ENCODE measurements at regions not wholly inside any gene's neighbourhood (a gene's known extent, or its start where the extent isn't known, plus 50 kb on each side); places are given as distances from the start of the nearest gene placed in this dataset.
"Not testable (repeated sequence)": the region's sequence is repeated elsewhere in the genome, so short reads cannot be mapped to it uniquely, and the experiment has no call there.

DNA sequence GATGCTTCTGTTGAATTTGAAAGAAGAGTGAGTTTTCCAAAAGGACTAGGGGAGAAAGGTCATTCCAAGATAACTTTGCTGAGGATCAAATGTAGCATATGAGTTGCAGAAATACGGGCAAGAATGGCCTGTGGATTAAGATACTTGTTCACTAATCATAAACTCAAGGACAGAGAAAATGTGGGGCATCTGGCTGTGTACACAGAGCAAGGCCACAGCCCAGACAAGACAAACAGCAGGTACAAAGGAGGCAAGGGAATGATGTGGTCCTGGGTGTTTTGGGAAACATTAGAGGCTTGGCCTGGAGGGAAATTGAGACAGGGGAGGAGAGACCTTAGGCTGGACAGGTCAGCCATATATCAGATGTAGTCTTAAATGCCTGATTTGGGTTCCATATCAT, 254.8 kb downstream of the TTC32 start:
- DNase-seq: no peak

DNA sequence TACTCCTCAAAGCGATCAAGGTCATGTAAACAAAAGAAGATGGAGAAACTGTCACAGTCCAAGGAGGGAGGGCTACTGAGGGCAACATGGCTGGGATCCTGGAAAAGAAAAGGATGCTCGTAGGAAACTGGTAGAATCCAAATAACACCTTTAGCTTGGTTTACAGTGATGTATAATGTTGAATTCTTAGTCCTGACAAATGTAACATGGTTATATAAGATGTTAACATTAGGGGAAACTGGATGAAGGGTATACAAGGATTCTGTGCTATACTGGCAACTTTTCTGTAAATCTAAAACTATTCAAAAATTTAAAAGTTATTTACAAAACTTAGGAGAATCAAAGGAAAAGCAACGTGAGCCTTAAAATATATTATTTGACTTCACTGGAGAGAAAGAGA, 257.0 kb downstream of the TTC32 start:
- DNase-seq: no peak

DNA sequence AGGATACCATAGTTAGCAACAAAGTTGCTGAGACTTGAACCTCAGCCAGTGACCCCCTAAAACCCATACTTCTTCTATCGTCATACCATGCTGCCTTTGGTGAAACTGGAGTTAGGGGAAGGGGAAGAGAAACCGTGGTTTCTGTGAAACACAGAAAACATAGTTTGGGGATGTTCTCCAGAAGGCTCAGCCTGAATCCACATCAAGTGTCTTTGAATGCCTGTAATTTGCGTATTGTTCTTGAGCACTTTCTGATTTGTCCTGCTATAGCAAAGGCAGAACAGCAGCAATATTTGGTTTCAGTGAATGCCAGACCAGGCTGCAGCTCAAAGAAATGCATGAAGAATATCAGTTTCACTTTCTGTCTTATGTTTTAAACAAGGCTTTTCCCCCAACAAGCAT, 258.7 kb downstream of the TTC32 start:
- no peak for DNase-seq

DNA sequence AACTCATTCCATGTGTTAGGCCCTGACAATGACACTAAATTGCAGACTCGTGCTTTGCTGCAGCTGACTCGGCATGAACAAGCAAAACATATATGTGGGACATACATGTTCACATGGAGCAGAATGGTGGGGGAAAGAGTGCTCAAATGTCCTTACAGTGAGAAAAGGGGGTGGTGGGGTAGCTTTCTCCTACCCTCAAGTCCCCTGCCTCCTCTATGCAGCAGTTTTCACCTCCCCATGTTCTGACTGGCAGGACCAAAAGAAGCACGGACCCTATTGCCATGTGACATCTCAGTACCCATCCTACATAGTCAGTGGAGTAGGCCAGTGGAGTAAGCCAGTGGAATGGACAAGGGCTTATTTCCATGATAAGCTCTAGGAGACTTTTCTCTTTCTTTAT, 259.3 kb downstream of the TTC32 start:
- DNase-seq: no peak

DNA sequence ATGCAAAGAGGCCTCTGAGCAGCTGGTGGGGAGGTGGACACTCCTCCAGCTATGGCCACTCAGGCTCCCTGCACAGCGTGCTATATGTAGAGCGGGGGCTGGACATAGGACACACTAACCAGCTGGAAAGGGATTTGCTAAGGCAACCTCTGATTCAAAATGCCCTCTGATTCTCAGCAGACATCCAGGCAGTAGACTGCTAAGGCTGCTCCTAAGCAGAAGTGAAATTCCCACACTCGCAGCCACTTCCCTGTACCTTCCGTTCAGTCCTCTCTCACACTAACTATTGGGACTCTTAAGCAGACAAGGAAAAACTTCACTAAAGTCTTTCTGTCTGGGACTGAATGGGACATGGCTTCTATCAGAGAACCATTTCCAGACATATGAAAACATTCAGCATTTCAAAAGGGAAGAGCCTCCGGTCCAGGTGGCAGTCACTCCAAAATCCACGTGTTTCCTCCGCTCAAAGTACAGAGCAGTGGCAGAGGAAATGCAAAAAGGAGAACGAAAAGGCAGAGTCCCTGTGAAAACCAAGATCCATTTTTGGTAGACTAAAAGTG, 265.8 kb downstream of the TTC32 start:
- DNase-seq: no peak

DNA sequence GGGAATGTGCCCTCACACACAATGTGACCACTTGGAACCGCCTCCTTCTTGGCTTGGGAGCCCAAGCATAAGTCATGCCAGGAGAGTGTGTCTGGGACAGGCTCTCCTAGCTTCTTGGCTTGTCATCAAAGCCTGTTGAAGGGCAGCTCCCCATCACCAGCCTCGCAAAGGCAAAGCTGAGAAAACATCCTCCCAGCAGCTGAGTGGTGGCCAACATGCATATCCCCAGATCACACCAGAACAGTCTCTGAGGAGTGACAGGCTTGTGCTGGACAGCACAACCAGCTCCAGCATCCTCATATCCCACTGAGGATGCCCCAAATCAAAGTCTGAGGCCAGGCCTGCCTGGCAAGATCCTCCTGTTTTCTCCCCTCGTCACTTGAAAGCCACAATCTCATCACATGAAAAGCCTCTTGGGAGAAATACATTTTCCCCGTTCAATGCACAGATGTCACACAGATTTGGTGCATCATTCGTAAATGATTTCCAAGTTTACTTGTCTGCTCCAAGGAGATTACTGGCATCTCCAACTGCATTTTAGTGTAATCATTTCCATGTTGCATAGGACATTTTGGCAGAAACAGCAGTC, 269.3 kb downstream of the TTC32 start:
- DNase-seq: peak; percentile 18

DNA sequence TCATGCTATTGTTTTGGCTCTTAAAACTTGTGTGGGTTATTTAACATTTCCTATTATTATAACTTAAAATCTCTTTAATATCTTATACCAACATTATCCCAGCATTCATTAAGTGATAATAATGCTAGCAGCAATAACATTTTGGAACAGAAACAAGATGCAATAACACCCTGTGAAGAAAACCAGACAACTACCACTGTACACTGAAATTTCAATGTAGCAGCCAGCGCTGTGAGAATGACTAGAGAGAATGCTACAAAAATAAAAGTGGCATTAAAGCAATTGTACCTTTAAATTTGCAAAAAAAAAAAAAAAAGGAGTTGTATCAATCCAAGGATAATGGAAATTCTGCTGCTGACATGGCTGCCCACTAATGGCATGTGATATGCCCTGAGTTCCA, 269.9 kb downstream of the TTC32 start:
- DNase-seq: no peak

DNA sequence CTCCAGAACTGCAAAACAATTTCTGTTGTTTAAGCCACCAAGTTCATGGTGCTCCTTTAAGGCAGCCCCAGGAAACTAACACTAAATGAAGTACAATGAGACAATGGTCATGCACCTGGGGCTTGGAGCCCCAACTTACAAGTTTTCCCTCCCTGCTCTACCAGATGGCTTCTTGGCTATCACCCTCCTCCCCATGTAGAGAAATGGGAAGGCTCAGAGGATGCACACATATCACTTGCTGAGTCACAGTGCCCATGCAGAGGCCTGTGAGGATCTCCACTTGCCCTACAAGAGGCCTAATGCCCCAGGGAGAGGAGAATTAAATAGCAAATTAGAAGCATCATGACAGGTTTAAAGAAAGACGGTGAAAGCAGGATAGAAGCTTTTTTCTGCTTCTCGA, 270.9 kb downstream of the TTC32 start:
- DNase-seq: no peak

DNA sequence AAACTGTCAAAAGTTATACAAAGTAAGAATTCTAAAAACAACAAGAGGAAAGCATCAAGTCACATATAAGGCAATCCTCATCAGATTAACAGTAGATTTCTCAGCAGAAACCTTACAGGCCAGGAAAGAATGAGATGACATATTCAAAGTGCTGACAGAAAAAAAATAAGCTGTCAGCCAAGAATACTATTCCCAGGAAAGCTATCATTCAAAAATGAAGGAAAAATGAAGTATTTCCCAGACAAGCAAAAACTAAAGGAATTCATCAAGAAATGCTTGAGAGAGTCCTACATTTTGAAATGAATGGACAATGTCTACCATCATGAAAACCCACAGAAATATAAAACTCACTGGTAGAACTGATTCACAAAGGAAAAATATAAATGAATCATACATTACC, 268.9 kb upstream of the OSR1 start:
- DNase-seq: no peak

DNA sequence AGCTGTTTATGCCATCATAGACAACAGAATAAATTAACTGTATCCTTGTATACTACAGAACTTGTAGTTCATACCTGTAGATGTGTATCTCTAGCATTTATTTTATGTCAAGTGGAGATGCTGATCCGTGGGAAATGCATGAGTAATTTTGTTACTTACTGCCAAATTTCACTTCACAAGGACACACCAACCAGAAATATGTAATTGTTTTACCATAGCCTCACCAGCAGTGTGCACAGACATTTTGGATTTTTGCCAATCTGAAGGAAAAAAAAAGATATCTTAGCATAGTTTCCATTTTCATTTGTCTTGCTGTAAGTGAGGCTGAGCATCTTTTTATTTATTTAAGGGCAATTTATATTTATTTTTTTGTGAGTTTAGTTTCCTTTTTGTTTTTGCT, 265.1 kb upstream of the OSR1 start:
- no peak for DNase-seq

DNA sequence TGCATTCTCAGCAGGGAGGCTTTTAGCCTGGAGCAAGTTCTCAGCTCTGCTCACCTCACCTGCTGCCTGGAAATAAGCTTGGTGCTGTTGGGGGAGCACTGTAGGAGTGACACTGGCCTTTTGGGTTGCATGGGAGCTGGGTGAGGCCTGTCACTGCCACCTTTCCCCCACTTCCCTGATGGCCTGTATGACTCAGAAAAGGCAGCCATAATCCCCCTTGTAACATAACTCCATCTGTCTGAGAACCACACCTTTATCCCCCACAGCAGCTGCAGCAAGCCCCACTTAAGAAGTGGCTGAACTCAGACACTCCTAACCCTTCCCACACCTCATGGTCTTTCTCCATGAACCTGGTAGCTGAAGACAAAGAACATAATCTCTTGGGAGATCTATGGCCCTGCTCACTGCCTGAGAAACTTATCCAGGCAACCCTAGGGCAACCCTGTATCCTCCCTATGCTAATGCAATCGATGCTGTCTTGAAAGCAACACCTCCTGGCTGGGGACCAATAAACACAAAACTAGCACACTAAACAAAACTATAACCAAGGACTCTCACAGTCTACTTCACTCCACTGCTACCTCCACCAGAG, 258.9 kb upstream of the OSR1 start:
- no peak for DNase-seq

DNA sequence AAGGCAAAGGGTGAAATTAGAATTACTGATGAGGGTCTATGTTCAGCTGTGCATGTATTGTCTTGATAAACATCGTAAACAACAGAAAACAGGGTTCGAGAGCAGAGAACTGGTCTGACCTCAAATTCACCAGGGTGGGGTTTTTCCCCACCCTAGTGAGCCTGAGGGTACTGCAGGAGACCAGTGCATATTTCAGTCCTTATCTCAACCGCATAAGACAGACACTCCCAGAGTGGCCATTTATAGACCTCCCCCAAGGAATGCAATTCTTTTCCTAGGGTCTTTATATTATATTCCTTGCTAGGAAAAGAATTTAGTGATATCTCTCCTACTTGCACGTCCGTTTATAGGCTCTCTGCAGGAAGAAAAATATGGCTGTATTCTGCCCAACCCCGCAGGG, 257.0 kb upstream of the OSR1 start:
- not testable (repeated sequence) for DNase-seq

DNA sequence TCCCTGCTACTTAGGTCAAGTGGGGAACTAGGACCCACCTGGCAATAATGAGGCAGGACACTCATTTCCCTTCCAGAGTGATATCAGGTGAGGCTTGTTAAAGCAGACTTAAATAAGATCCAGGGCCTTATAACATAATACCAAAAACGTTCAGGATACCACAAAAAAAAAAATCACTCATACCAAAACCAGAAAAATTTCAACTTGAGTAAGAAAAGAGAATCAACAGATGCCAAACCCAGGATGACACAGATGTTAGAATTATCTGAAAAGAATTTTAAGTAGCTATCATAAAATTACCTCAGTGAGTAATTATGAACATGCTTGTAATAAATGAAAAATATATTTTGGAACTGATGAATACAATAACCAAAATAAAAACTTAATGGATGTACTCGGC, 255.6 kb upstream of the OSR1 start:
- no peak for DNase-seq

DNA sequence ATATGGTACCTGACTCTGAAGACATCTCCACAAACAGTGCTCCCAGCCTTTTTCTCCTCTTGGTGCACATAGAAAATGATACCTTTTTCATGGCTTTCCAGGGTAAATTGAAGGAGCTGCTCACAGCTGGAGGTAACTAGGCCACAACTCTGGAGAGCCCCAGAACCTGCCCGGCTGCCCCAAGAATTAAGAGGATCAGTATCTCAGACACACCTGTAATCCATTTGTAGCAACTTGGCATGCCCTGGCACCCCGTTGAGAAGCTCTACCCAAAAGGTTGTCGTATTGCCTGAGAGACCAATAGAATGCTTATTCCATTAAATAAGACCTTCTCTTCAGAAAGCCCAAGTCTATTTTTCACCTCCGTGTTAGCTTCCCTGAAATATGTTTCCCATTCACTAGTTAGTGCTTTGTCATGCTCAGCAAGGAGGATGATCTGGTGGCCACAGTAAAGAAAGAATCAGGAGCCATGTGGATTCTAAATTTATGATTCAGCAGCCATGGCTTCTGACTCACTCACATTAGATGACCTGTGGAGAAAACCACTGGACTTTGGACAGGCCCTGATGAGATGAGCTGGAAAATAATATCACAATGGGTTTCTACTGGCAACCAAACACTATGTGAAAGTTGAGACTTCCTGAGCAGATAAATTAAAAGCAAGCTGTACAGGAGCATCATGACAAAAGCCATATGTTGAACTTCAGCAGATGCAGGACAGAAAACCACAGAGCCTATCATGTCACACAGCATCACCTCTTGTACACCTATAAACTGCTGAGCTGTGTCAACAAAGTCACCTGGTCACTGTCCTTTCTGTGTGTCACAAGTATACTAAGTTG, 253.3 kb upstream of the OSR1 start:
- no peak for DNase-seq

DNA sequence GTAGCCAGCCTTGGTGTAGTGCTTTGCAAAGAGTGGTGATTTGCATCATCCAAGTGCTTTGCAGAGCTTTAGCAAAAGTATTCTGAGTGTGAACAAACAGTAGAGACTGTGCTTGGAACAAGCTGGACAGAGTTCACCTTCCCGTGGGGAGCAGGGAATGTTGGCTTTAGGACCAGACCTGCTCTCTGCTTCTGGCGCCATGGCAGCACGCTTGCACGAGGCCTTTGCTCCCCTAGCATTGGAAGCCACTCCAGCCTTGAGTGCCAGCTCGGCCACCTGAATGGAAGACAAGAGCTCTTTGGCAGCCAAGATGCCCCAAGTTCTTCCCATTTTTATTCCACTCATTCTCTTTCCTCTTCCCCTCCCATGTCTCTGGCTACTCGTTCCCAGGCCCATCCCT, 250.8 kb upstream of the OSR1 start:
- no peak for DNase-seq

DNA sequence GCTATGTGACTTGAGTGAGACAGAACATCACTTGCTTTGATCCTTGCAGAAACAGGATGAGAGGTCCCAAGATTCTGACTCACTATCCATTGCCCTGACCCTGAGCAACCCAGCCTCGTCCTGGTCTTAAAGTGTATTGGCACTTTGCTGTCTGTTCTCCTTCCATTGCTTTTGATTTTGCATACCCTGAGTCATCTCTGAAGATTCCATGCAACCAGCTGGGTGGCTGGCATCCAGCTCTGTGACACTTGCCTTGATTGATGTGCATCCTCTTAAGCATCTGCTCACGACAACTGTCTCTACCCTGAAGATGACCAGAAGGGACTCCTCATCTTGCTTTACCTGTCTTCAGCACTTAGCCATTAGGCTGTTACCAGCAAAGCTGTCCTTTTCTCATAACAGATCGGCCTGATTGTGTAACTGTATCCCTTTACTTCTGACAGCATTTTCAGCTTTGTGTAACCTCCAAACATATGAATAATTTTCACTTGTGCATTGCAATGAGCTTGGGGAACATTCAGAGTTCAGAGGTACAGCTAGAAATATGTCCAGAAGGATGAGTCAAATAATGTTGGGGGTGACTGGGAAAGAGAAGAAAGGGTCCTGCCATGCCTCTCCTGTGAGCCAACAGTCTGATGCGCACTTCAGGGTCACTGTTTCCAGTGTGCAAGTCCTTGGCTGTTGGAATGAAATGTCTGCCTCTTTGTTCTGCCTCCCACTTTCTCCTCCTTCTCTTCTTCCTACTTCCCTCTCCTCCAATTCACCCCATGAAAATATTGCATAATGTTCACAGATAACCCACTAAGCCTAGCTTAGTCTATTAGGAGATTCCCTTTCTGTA, 249.7 kb upstream of the OSR1 start:
- DNase-seq: no peak

DNA sequence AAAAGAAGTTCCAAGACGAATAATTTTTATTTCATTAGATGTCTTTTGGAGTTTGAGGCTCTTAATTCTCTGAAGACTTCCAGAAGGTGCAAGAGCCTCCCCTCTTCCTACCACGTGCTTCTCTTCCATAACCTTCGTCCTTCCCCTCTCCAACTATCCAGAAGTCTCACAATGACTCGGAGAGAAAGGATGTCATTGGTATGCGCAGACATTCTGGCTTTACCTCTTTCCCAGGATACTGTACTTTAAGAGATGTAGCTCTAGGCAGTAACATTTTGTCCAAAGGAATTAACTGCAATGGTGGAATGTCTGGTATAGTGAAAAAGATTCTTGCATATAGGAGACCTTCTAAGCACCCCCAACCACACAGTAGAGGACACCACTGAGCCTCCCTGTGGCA, 249.0 kb upstream of the OSR1 start:
- DNase-seq: no peak

DNA sequence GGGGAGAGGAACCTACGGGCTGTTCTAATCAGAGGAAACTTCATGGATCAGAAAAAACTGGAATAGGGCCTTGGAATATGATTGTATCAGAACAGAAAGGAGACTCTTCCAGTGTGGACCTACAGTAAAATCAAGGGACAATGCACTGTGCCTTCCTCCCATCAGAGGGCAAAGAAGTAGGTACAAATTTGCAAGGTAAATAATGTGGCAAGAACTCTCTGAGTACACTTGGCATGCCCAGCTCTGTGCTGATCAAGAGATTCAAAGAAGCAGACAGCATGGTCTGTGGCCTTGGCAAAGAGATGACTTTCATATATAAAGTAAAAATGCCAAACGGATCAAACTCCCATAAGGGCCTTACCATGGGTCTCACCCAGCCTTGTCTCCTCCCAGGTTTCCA, 242.6 kb upstream of the OSR1 start:
- no peak for DNase-seq

DNA sequence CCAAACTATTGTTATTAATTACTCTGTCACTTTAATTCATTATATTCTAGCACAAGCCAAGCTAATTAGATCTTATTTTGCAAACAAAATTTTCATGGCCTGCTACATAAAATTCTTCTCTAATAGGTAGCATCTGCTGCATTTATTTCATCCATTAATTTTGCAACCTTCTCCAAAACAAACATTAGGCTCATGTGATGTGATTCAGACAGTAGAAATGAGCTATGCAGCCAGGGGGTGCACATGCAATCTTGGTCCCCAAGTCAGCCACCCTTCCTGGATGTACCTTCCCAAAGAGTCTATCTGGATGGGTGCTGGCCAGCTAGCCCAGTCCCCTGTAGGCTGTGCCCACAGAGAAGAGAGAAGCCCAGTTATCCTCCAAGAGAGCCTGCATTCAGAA, 242.1 kb upstream of the OSR1 start:
- no peak for DNase-seq

DNA sequence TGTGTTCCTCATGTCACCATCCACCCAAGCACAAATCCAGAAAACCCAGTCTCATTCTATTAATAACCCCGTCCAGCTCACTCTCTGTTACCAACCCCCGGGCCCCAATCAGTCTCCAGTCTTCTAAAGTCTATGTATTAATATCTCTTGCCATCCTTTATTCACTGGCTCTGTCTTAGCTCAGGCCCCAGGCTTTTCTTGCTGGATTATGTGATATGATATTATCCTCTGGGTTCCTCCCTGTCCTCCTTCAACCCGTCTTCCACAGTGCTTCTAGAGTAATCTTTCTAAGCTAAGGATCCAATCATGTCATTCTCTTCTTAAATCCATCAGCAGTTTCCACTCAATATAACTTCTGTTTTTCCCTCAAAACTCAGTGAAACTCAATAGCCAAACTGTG, 240.5 kb upstream of the OSR1 start:
- no peak for DNase-seq

DNA sequence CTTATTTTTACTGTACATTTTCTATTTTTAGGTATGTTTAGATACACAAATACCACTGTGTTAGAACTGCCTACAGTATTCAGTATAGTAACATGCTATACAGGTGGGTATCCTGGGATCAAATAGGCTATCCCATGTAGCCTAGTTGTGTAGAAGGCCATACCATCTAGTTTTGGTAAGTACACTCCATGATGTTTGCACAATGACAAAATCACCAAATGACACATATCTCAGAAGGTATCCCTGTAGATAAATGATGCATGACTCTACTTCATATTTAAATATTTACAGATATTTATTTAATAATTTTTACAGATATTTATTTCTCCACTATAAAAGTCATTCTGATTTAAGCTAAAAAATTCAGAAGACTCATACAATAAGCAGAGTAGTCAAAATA, 233.8 kb upstream of the OSR1 start:
- no peak for DNase-seq

DNA sequence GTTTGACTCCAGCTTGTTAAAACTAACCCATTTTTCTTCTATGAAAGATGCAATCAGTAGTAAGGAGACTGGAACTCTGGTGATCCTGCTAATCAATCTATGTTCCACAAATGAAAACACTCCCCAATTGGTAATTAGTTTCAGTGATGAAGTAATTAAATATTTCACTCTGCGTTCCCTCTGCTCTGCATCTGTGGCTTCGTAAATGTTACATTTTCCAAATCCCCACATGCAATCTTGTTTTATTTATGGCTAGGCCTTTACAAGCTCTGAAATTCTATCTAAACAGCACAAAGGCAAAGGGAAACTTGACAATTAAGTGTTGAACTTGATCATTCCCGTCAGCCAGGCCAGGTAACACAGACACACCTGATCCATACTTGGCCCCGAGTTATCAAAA, 231.4 kb upstream of the OSR1 start:
- DNase-seq: no peak

DNA sequence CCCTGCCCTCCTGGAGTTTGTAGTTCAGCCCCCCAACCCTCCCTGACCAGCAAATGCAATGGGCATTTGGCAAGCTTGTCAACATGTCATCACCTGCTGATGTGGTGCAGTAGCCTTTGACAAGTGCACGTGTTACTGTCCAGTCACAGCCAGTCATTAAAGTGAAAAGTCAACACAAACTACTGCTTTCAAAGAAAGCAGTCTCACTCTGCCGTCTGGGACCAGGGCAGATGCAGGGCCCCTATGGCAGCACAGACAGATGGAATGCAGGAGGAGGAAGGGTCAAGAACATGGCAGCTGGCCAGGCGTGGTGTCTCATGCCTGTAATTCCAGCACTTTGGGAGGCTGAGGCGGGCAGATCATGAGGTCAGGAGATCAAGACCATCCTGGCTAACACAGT, 222.4 kb upstream of the OSR1 start:
- DNase-seq: no peak
